RWPE2 (cell line): ENCODE measurements at regions not wholly inside any gene's neighbourhood (a gene's known extent, or its start where the extent isn't known, plus 50 kb on each side); places are given as distances from the start of the nearest gene placed in this dataset.

Experiments used
- ATAC-seq: fragments of 200-7000 bp; cut with Tn5 transposase; 3 replicates; pipeline ENCODE4 v1.9.1; 2021; ENCODE audit warnings: low read depth
- DNase-seq: peaks from one replicate; pipeline ENCODE4 v3.0.0-alpha.2; 2020; ENCODE audit warnings: low spot score
- H3K27ac ChIP-seq: fragments of 450-650 bp; 2 replicates; pipeline ENCODE4 v1.5.1; 2017; ENCODE audit warnings: mild to moderate bottlenecking; ENCODE audit not compliant: poor library complexity, severe bottlenecking
- H3K27me3 ChIP-seq: fragments of 250-450 bp; sonication (Bioruptor Pico); 2 replicates; pipeline ENCODE4 v1.5.1; 2021; ENCODE audit warnings: mild to moderate bottlenecking, moderate library complexity; ENCODE audit not compliant: insufficient read depth, poor library complexity, severe bottlenecking
- H3K36me3 ChIP-seq: fragments of 250-450 bp; sonication (Bioruptor Pico); 2 replicates; pipeline ENCODE4 v1.5.1; 2020; ENCODE audit warnings: low read depth, mild to moderate bottlenecking, moderate library complexity
- H3K4me1 ChIP-seq: fragments of 250-450 bp; sonication (Bioruptor Pico); 2 replicates; pipeline ENCODE4 v1.5.1; 2021; ENCODE audit warnings: mild to moderate bottlenecking, moderate library complexity; ENCODE audit not compliant: insufficient read depth, poor library complexity, severe bottlenecking
- H3K4me3 ChIP-seq: fragments of 250-450 bp; sonication (Bioruptor Pico); 2 replicates; pipeline ENCODE4 v1.5.1; 2021; ENCODE audit warnings: mild to moderate bottlenecking, moderate library complexity; ENCODE audit not compliant: severe bottlenecking
- H3K9me3 ChIP-seq: fragments of 250-450 bp; sonication (Bioruptor Pico); 2 replicates; pipeline ENCODE4 v1.5.1; 2021; ENCODE audit warnings: mild to moderate bottlenecking, moderate library complexity; ENCODE audit not compliant: severe bottlenecking
- CTCF ChIP-seq: fragments of 450-650 bp; IDR thresholded peaks from one replicate; pipeline ENCODE4 v1.5.1; 2017; ENCODE audit warnings: mild to moderate bottlenecking, moderate library complexity; ENCODE audit not compliant: poor library complexity, severe bottlenecking

- DNase-seq, result no peak
- no peak overlapping the region for H3K27ac ChIP-seq
- H3K4me1 ChIP-seq, result no peaks in the 10 kb centered on the region
- no peaks in the 10 kb centered on the region for H3K36me3 ChIP-seq
- H3K9me3 ChIP-seq, result no peaks in the 10 kb centered on the region
- H3K27me3 ChIP-seq, result no peaks in the 10 kb centered on the region
- TF ChIP-seq CTCF, result no peak
- no peak for ATAC-seq
- H3K4me3 ChIP-seq, result no peak overlapping the region
Measured at GRCh38 chr1:60126723-60127122, 53.2 kb upstream of the C1orf87 start.
